Mucosa of descending colon (tissue), 3 donors: ENCODE measurements at regions not wholly inside any gene's neighbourhood (a gene's known extent, or its start where the extent isn't known, plus 50 kb on each side); places are given as distances from the start of the nearest gene placed in this dataset.

ENCODE experiments used
- ATAC-seq: fragments of 200-7000 bp; cut with Tn5 transposase; one replicate; pipeline ENCODE4 v1.9.1; 2020; ENCODE audit warnings: mild to moderate bottlenecking, moderate library complexity
- DNase-seq, 3 donors: peaks; one replicate each; pipeline ENCODE4 v3.0.0-alpha.2; 2020
- H3K36me3 ChIP-seq: fragments of 200-600 bp; one replicate; pipeline ENCODE4 v1.8.0; 2021; ENCODE audit warnings: low read depth, mild to moderate bottlenecking
- H3K4me1 ChIP-seq: fragments of 200-600 bp; one replicate; pipeline ENCODE4 v1.8.0; 2021; ENCODE audit warnings: low read depth, mild to moderate bottlenecking
- H3K4me3 ChIP-seq: fragments of 200-600 bp; one replicate; pipeline ENCODE4 v1.8.0; 2021; ENCODE audit warnings: mild to moderate bottlenecking
- H3K9me3 ChIP-seq: fragments of 200-600 bp; one replicate; pipeline ENCODE4 v1.8.0; 2021; ENCODE audit warnings: mild to moderate bottlenecking
- intact Hi-C, 2 donors: fragments of 100-400 bp; cut with DNase I in 1 of 2; cut with micrococcal nuclease in 1 of 2; formaldehyde crosslinking; loops; one replicate each; pipeline versions ENCODE4 v1.11.0 to v1.11.1; 2022; cut with DNase I, micrococcal nuclease
- TF ChIP-seq, protein P1 (sequence below): fragments of 200-600 bp; IDR thresholded peaks from one replicate; pipeline ENCODE4 v1.8.0; 2022; ENCODE audit warnings: antibody characterized with exemption, mild to moderate bottlenecking
- donor health status: DM: no; HTN: no; CAD: no; lungs with moderate emphysema.
- donor health status: DM: no; HTN: no; CAD: no.
- donor health status: DM: no; HTN: yes; CAD: no.

DNA sequence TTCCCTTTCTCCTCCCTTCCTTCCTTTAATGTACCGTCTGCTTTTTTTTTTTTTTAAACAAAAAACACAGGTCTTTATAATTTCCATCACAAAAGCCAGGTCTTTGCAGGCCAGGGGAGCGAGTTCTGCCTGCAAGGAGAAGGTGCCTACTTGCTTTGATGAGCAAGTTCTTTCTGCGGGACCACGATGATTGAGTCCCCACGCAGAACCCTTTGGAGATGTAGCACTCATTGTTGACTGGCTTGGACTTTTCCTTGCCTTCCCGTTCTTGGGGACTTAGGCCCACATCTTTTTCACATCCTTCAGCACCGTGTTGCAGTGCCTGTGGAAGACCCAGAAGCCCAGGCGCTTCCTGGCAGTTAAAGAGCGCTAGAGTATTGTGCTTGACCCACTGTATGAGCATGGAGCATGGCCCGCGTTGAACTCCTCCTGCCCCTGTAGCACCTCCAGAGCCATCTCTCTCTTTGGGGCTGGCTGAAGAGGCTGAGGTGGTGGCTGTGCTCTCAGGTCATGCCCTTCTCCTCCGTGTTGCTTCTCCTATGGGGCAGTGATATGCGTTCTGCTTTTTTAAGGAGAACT lies 177.6 kb downstream of the EXOC5 start:
- Histone ChIP-seq H3K36me3 (no peaks in the 10 kb centered on the region), H3K9me3 (no peaks in the 10 kb centered on the region), H3K4me1 (no peaks in the 10 kb centered on the region), H3K4me3 (no peak overlapping the region)
- ATAC-seq (no peak), DNase-seq (no peak)
- TF ChIP-seq, protein P1, sequence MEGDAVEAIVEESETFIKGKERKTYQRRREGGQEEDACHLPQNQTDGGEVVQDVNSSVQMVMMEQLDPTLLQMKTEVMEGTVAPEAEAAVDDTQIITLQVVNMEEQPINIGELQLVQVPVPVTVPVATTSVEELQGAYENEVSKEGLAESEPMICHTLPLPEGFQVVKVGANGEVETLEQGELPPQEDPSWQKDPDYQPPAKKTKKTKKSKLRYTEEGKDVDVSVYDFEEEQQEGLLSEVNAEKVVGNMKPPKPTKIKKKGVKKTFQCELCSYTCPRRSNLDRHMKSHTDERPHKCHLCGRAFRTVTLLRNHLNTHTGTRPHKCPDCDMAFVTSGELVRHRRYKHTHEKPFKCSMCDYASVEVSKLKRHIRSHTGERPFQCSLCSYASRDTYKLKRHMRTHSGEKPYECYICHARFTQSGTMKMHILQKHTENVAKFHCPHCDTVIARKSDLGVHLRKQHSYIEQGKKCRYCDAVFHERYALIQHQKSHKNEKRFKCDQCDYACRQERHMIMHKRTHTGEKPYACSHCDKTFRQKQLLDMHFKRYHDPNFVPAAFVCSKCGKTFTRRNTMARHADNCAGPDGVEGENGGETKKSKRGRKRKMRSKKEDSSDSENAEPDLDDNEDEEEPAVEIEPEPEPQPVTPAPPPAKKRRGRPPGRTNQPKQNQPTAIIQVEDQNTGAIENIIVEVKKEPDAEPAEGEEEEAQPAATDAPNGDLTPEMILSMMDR, result no peak
- intact Hi-C loops, result no loop called here

- Histone ChIP-seq H3K9me3 (no peaks in the 10 kb centered on the region), H3K4me3 (no peak overlapping the region), H3K4me1 (no peaks in the 10 kb centered on the region), H3K36me3 (no peaks in the 10 kb centered on the region)
- ATAC-seq, result no peak
- DNase-seq, result no peak
- intact Hi-C loops, result loop anchor here in 1 of 2 donors (10.0 kb wide), 1 partner anchor 1345 kb away; no protein-coding TSS in a partner anchor
- TF ChIP-seq, protein P1, result no peak
Measured at GRCh38 chr14:57089901-57090300, 178.8 kb downstream of the EXOC5 start.

GRCh38 chr14:57087841-57088240 lies 180.9 kb downstream of the EXOC5 start:
- intact Hi-C loops, result loop anchor here in 1 of 2 donors (10.0 kb wide), 1 partner anchor 1343 kb away; no protein-coding TSS in a partner anchor
- Histone ChIP-seq H3K4me1 (no peaks in the 10 kb centered on the region), H3K9me3 (no peaks in the 10 kb centered on the region), H3K4me3 (no peak overlapping the region), H3K36me3 (no peaks in the 10 kb centered on the region)
- TF ChIP-seq, protein P1, result no peak
- ATAC-seq (no peak), DNase-seq (no peak)

- intact Hi-C loops, result loop anchor here in 1 of 2 donors (10.0 kb wide), 1 partner anchor 1342 kb away; no protein-coding TSS in a partner anchor
- no peaks in the 10 kb centered on the region for H3K9me3 ChIP-seq
- no peaks in the 10 kb centered on the region for H3K36me3 ChIP-seq
- DNase-seq, result no peak
- no peak overlapping the region for H3K4me3 ChIP-seq
- TF ChIP-seq, protein P1, result no peak
- no peaks in the 10 kb centered on the region for H3K4me1 ChIP-seq
- no peak for ATAC-seq
Measured at GRCh38 chr14:57086271-57087162, 182.2 kb downstream of the EXOC5 start.

GRCh38 chr14:57085801-57086200 lies 182.9 kb downstream of the EXOC5 start:
- Histone ChIP-seq H3K36me3 (no peaks in the 10 kb centered on the region), H3K4me1 (no peaks in the 10 kb centered on the region), H3K9me3 (no peaks in the 10 kb centered on the region), H3K4me3 (no peak overlapping the region)
- DNase-seq (no peak), ATAC-seq (no peak)
- intact Hi-C loops, result loop anchor here in 1 of 2 donors (10.0 kb wide), 1 partner anchor 1341 kb away; no protein-coding TSS in a partner anchor
- TF ChIP-seq, protein P1, result no peak
